H9 (cell line): ENCODE measurements at regions not wholly inside any gene's neighbourhood (a gene's known extent, or its start where the extent isn't known, plus 50 kb on each side); places are given as distances from the start of the nearest gene placed in this dataset.

Source experiments
- DNase-seq: peaks from one replicate; pipeline ENCODE4 v3.0.0-alpha.2; 2017
- H2AFZ ChIP-seq: one replicate; pipeline ENCODE4 v1.6.1; 2013; ENCODE audit warnings: mild to moderate bottlenecking, low read length, control low read depth, moderate library complexity
- H2AK5ac ChIP-seq: 2 replicates; pipeline ENCODE4 v1.6.1; 2013; ENCODE audit warnings: low read length, control low read depth, mixed read lengths; ENCODE audit not compliant: insufficient read length
- H2BK120ac ChIP-seq: one replicate; pipeline ENCODE4 v1.6.1; 2013; ENCODE audit warnings: low read depth, mild to moderate bottlenecking, low read length, control low read depth, inconsistent platforms; ENCODE audit not compliant: poor library complexity, severe bottlenecking
- H2BK12ac ChIP-seq: 2 replicates; pipeline ENCODE4 v1.6.1; 2013; ENCODE audit warnings: low read length, control low read depth, mixed read lengths, low read depth; ENCODE audit not compliant: insufficient read length
- H2BK15ac ChIP-seq: 2 replicates; pipeline ENCODE4 v1.6.1; 2013; ENCODE audit warnings: low read depth, low read length, control low read depth
- H2BK20ac ChIP-seq: one replicate; pipeline ENCODE4 v1.6.1; 2013; ENCODE audit warnings: low read depth, mild to moderate bottlenecking, low read length, control low read depth, inconsistent platforms; ENCODE audit not compliant: poor library complexity, severe bottlenecking
- H2BK5ac ChIP-seq: 2 replicates; pipeline ENCODE4 v1.6.1; 2013; ENCODE audit warnings: low read length, control low read depth, mixed read lengths; ENCODE audit not compliant: insufficient read length
- H3K14ac ChIP-seq: 2 replicates; pipeline ENCODE4 v1.6.1; 2013; ENCODE audit warnings: low read length, control low read depth; ENCODE audit not compliant: insufficient read depth
- H3K18ac ChIP-seq: 2 replicates; pipeline ENCODE4 v1.6.1; 2013; ENCODE audit warnings: low read depth, mild to moderate bottlenecking, mixed read lengths, low read length, control low read depth; ENCODE audit not compliant: insufficient read length
- H3K23ac ChIP-seq: 2 replicates; pipeline ENCODE4 v1.6.1; 2013; ENCODE audit warnings: low read length, control low read depth, mixed read lengths, low read depth; ENCODE audit not compliant: insufficient read length
- H3K23me2 ChIP-seq: 2 replicates; pipeline ENCODE4 v1.6.1; 2013; ENCODE audit warnings: low read depth, mild to moderate bottlenecking, mixed read lengths, low read length, control low read depth; ENCODE audit not compliant: insufficient read length, poor library complexity, severe bottlenecking
- H3K27ac ChIP-seq: 2 replicates; pipeline ENCODE4 v1.5.1; 2013; ENCODE audit warnings: low read length, control low read depth, mixed read lengths, low read depth; ENCODE audit not compliant: insufficient read length
- H3K27me3 ChIP-seq: 2 replicates; pipeline ENCODE4 v1.6.1; 2013; ENCODE audit warnings: low read length, control low read depth, inconsistent platforms; ENCODE audit not compliant: insufficient read depth
- H3K4ac ChIP-seq: 2 replicates; pipeline ENCODE4 v1.6.1; 2013; ENCODE audit warnings: low read depth, mild to moderate bottlenecking, control low read depth, inconsistent platforms, low read length, moderate library complexity
- H3K4me1 ChIP-seq: 2 replicates; pipeline ENCODE4 v1.6.1; 2013; ENCODE audit warnings: low read length, control low read depth, inconsistent platforms; ENCODE audit not compliant: insufficient read depth
- H3K4me2 ChIP-seq: 2 replicates; pipeline ENCODE4 v1.6.1; 2013; ENCODE audit warnings: low read length, control low read depth, mixed read lengths; ENCODE audit not compliant: insufficient read length, insufficient read depth
- H3K56ac ChIP-seq: 2 replicates; pipeline ENCODE4 v1.6.1; 2013; ENCODE audit warnings: low read depth, mild to moderate bottlenecking, mixed read lengths, low read length, control low read depth; ENCODE audit not compliant: insufficient read length
- H3K79me1 ChIP-seq: 2 replicates; pipeline ENCODE4 v1.6.1; 2013; ENCODE audit warnings: low read depth, mild to moderate bottlenecking, moderate library complexity, low read length, control low read depth, inconsistent platforms; ENCODE audit not compliant: insufficient read depth, poor library complexity, severe bottlenecking
- H3K79me2 ChIP-seq: 2 replicates; pipeline ENCODE4 v1.6.1; 2013; ENCODE audit warnings: low read length, control low read depth, inconsistent platforms; ENCODE audit not compliant: insufficient read depth
- H3K9ac ChIP-seq: 2 replicates; pipeline ENCODE4 v1.6.1; 2013; ENCODE audit warnings: low read length, control low read depth, mixed read lengths; ENCODE audit not compliant: insufficient read length; ENCODE audit errors: extremely low read depth
- H3K9me3 ChIP-seq: one replicate; pipeline ENCODE4 v1.6.1; 2013; ENCODE audit warnings: low read depth, low read length, inconsistent platforms; ENCODE audit not compliant: control insufficient read depth
- H3T11ph ChIP-seq: one replicate; pipeline ENCODE4 v1.6.1; 2013; ENCODE audit warnings: mild to moderate bottlenecking, low read length, control low read depth, inconsistent platforms
- H4K20me1 ChIP-seq: one replicate; pipeline ENCODE4 v1.6.1; 2013; ENCODE audit not compliant: control insufficient read depth, insufficient read length, insufficient read depth
- H4K5ac ChIP-seq: 2 replicates; pipeline ENCODE4 v1.6.1; 2013; ENCODE audit warnings: low read depth, mild to moderate bottlenecking, mixed read lengths, low read length, control low read depth; ENCODE audit not compliant: insufficient read length
- H4K8ac ChIP-seq: replicated peaks from 2 replicates; pipeline ENCODE4 v1.6.1; 2013; ENCODE audit warnings: low read length, control low read depth, mixed read lengths, low read depth; ENCODE audit not compliant: insufficient read length
- H4K91ac ChIP-seq: 2 replicates; pipeline ENCODE4 v1.6.1; 2013; ENCODE audit warnings: low read depth, mild to moderate bottlenecking, moderate library complexity, mixed read lengths, low read length, control low read depth; ENCODE audit not compliant: insufficient read length
- H3K27ac Mint-ChIP-seq, 3 experiments: 2 replicates in 2 of 3; 3 replicates in 1 of 3; pipeline ENCODE4 v1.8.0; 2020 to 2021; ENCODE audit warnings: mixed read lengths in 3 of 3, mild to moderate bottlenecking in 1 of 3, moderate library complexity in 1 of 3
- H3K27me3 Mint-ChIP-seq: 2 replicates; pipeline ENCODE4 v1.8.0; 2021; ENCODE audit warnings: low read depth, mild to moderate bottlenecking, moderate library complexity, mixed read lengths
- H3K36me3 Mint-ChIP-seq, 3 experiments: 2 replicates in 2 of 3; 3 replicates in 1 of 3; pipeline ENCODE4 v1.8.0; 2020 to 2021; ENCODE audit warnings: low read depth in 3 of 3, mixed read lengths in 3 of 3; ENCODE audit not compliant: insufficient read depth in 1 of 3
- H3K4me1 Mint-ChIP-seq, 2 experiments: 2 replicates each; pipeline ENCODE4 v1.8.0; 2020; ENCODE audit warnings: mixed read lengths in 2 of 2
- H3K4me3 Mint-ChIP-seq, 2 experiments: 2 replicates in 1 of 2; 3 replicates in 1 of 2; pipeline ENCODE4 v1.8.0; 2020 to 2021; ENCODE audit warnings: mild to moderate bottlenecking in 2 of 2, mixed read lengths in 2 of 2, moderate library complexity in 1 of 2
- H3K9me3 Mint-ChIP-seq, 2 experiments: 2 replicates in 1 of 2; 3 replicates in 1 of 2; pipeline ENCODE4 v1.8.0; 2020; ENCODE audit warnings: mild to moderate bottlenecking in 2 of 2, mixed read lengths in 2 of 2, moderate library complexity in 1 of 2
- WGBS: extraction: QIAGEN DNeasy Blood & Tissue Kit; methylation state at CpG from one replicate; pipeline ENCODE4 v1.1.7; 2013; ENCODE audit warnings: missing lambda C conversion rate, low lambda C conversion rate, mixed read lengths; ENCODE audit not compliant: insufficient read length; ENCODE audit errors: extremely low coverage; 5-methylcytosine and 5-hydroxymethylcytosine counted together
- TF ChIP-seq, protein P1 (sequence below): fragments of 200-600 bp; sonication (generic); conservative IDR thresholded peaks from 3 replicates; pipeline ENCODE4 v1.8.0; 2021; ENCODE audit warnings: antibody characterized with exemption, mild to moderate bottlenecking

DNA sequence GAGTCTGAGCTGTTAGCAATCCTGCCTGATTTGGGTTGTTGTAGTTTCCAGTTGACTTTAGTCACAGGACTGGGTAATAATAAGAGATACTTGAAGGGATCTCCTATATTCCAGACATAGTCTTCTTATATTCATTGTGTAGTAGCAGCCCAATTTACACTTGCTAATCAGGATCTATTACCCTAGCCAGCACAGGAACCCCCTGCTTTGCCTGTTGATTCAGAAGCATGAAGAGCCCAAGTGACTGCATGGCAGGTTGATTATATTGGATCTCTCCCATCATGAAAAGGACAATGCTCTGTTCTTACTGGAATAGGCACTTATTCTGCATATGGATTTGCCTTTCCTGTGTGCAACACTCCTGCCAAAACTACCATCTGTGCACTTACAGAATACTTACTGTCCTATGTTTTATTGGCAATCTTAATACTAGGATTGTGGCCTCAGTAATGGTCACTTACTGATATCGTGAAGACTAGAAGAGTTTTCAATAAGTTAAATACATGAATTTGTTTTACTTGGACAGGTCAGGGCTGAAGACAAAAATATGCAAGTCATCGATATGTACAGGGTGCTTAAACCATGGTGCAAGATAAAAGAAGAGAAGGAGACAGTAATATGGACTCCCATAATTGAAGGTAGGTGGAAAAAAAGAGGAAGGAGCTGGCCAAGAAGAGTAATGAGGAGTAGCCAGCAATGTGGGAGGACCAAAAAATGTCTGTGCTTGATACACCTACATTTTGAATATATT is 304.1 kb downstream of the MCTP2 start:
- Histone ChIP-seq H3K9me3 (no peaks in the 10 kb centered on the region), H3K4ac (no peak overlapping the region), H3K4me2 (no peak overlapping the region), H4K91ac (no peak overlapping the region), H3K79me1 (no peaks in the 10 kb centered on the region), H3T11ph (no peak overlapping the region), H2BK5ac (no peak overlapping the region), H2AFZ (no peak overlapping the region), H3K27me3 (no peaks in the 10 kb centered on the region), H3K23me2 (no peaks in the 10 kb centered on the region), H3K9ac (no peak overlapping the region), H4K8ac (no peak overlapping the region), H2BK15ac (no peak overlapping the region), H4K5ac (no peak overlapping the region), H3K18ac (no peak overlapping the region), H3K23ac (no peak overlapping the region), H3K14ac (no peak overlapping the region), H2AK5ac (no peak overlapping the region), H2BK20ac (no peak overlapping the region), H2BK120ac (no peak overlapping the region), H2BK12ac (no peak overlapping the region), H3K4me1 (peaks cover 7% of the 10 kb centered on the region), H3K79me2 (no peaks in the 10 kb centered on the region), H4K20me1 (no peaks in the 10 kb centered on the region), H3K27ac (no peak overlapping the region), H3K56ac (no peak overlapping the region)
- Mint-ChIP-seq H3K27ac (no peak overlapping the region), H3K4me1 (peaks cover 14 to 39% of the 10 kb centered on the region in 2 experiments), H3K9me3 (peaks cover 0 to 2% of the 10 kb centered on the region in 2 experiments; a peak in 2 of 5 replicates), H3K4me3 (no peak overlapping the region), H3K27me3 (no peaks in the 10 kb centered on the region), H3K36me3 (no peaks in the 10 kb centered on the region; a peak in 3 of 7 replicates)
- no CpG with 5 or more reads among the region's 2 CpGs for WGBS
- no peak for DNase-seq
- TF ChIP-seq, protein P1, sequence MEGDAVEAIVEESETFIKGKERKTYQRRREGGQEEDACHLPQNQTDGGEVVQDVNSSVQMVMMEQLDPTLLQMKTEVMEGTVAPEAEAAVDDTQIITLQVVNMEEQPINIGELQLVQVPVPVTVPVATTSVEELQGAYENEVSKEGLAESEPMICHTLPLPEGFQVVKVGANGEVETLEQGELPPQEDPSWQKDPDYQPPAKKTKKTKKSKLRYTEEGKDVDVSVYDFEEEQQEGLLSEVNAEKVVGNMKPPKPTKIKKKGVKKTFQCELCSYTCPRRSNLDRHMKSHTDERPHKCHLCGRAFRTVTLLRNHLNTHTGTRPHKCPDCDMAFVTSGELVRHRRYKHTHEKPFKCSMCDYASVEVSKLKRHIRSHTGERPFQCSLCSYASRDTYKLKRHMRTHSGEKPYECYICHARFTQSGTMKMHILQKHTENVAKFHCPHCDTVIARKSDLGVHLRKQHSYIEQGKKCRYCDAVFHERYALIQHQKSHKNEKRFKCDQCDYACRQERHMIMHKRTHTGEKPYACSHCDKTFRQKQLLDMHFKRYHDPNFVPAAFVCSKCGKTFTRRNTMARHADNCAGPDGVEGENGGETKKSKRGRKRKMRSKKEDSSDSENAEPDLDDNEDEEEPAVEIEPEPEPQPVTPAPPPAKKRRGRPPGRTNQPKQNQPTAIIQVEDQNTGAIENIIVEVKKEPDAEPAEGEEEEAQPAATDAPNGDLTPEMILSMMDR = no peak
